H1 (cell line): ENCODE measurements at regions not wholly inside any gene's neighbourhood (a gene's known extent, or its start where the extent isn't known, plus 50 kb on each side); places are given as distances from the start of the nearest gene placed in this dataset.

Source experiments
- CTCF ChIA-PET: fragments of 300-600 bp; sonication (Branson Sonifier 250); formaldehyde crosslinking; loops from one replicate; lab custom pipeline; 2021; ENCODE audit not compliant: partially characterized antibody; lab: Charles Lee
- POLR2A ChIA-PET: fragments of 300-600 bp; sonication (Branson Sonifier 250); formaldehyde crosslinking; loops from one replicate; lab custom pipeline; 2021; ENCODE audit warnings: inconsistent platforms; ENCODE audit not compliant: partially characterized antibody; lab: Charles Lee
- DNase-seq, 2 experiments: peaks; one replicate each; pipeline versions ENCODE4 v3.0.0 to v3.0.0-alpha.2; 2010 to 2022; ENCODE audit warnings: low spot score in 2 of 2, low read depth in 1 of 2, mixed read lengths in 1 of 2
- FAIRE-seq: peaks from 2 replicates; lab custom pipeline; 2011; peaks lifted over from hg19 to GRCh38; lab: Jason Lieb, UNC
- H2AFZ ChIP-seq: 2 replicates; pipeline ENCODE4 v1.8.1; 2012; ENCODE audit warnings: low read length, inconsistent platforms
- H2AK5ac ChIP-seq: 2 replicates; pipeline ENCODE4 v1.6.1; 2013; ENCODE audit warnings: low read depth, low read length
- H2BK120ac ChIP-seq: replicated peaks from 2 replicates; pipeline ENCODE3; 2013; ENCODE audit warnings: low read depth, low read length, inconsistent platforms
- H2BK12ac ChIP-seq: 2 replicates; pipeline ENCODE4 v1.6.1; 2013; ENCODE audit warnings: low read depth, low read length
- H2BK15ac ChIP-seq: 2 replicates; pipeline ENCODE4 v1.6.1; 2013; ENCODE audit warnings: low read length
- H2BK20ac ChIP-seq: 2 replicates; pipeline ENCODE4 v1.6.1; 2013; ENCODE audit warnings: low read length
- H2BK5ac ChIP-seq: 2 replicates; pipeline ENCODE4 v1.6.1; 2013; ENCODE audit warnings: low read depth, low read length
- H3K14ac ChIP-seq: 2 replicates; pipeline ENCODE4 v1.6.1; 2013; ENCODE audit warnings: inconsistent platforms; ENCODE audit not compliant: insufficient read length
- H3K18ac ChIP-seq: 2 replicates; pipeline ENCODE4 v1.6.1; 2013; ENCODE audit warnings: low read length; ENCODE audit errors: extremely low read depth
- H3K23ac ChIP-seq: 2 replicates; pipeline ENCODE4 v1.6.1; 2013; ENCODE audit warnings: inconsistent platforms; ENCODE audit not compliant: insufficient read length
- H3K23me2 ChIP-seq: 2 replicates; pipeline ENCODE4 v1.6.1; 2013; ENCODE audit warnings: low read depth, low read length
- H3K27ac ChIP-seq: 2 replicates; pipeline ENCODE4 v1.6.1; 2011; ENCODE audit warnings: low read depth, low read length, inconsistent platforms
- H3K27me3 ChIP-seq, 4 experiments: replicated peaks in 1 of 4; 1 replicate in 1 of 4; 2 replicates in 3 of 4; pipeline versions ENCODE4 v1.6.1 to v1.8.1; 2011 to 2013; ENCODE audit warnings: low read length in 3 of 4, mild to moderate bottlenecking in 3 of 4, inconsistent platforms in 2 of 4, mixed read lengths in 2 of 4, moderate library complexity in 1 of 4; ENCODE audit not compliant: control insufficient read depth in 3 of 4, insufficient read depth in 3 of 4; ENCODE audit errors: extremely low read depth in 1 of 4
- H3K36me3 ChIP-seq, 4 experiments: 2 replicates each; pipeline versions ENCODE4 v1.6.1 to v1.8.1; 2011 to 2013; ENCODE audit warnings: mild to moderate bottlenecking in 4 of 4, low read length in 3 of 4, moderate library complexity in 2 of 4, control low read depth in 1 of 4, inconsistent platforms in 1 of 4; ENCODE audit not compliant: insufficient read depth in 4 of 4, control insufficient read depth in 2 of 4
- H3K4ac ChIP-seq: replicated peaks from 2 replicates; pipeline ENCODE3; 2013; ENCODE audit warnings: low read length, low read depth, mixed read lengths, inconsistent platforms; ENCODE audit not compliant: insufficient read length
- H3K4me1 ChIP-seq, 4 experiments: replicated peaks in 1 of 4; 1 replicate in 1 of 4; 2 replicates in 3 of 4; pipeline versions ENCODE4 v1.6.1 to v1.8.1; 2011 to 2013; ENCODE audit warnings: low read length in 3 of 4, inconsistent platforms in 2 of 4, mixed read lengths in 1 of 4; ENCODE audit not compliant: insufficient read depth in 4 of 4, control insufficient read depth in 3 of 4
- H3K4me2 ChIP-seq, 2 experiments: 2 replicates each; pipeline versions ENCODE4 v1.6.1 to v1.8.1; 2011 to 2013; ENCODE audit warnings: low read depth in 2 of 2, low read length in 2 of 2, control low read depth in 1 of 2, inconsistent platforms in 1 of 2, mild to moderate bottlenecking in 1 of 2; ENCODE audit not compliant: insufficient read depth in 1 of 2
- H3K4me3 ChIP-seq, 4 experiments: fragments of 200-600, 300-600 bp in 1 of 4; sonication (generic), shearing (Covaris generic), sonication (Bioruptor Twin) in 1 of 4; 2 replicates each; pipeline versions ENCODE4 v1.5.1 to v1.8.1; 2011 to 2016; ENCODE audit warnings: low read length in 4 of 4, low read depth in 3 of 4, control low read depth in 2 of 4, inconsistent platforms in 2 of 4, mild to moderate bottlenecking in 2 of 4, mixed read lengths in 1 of 4, moderate library complexity in 1 of 4; ENCODE audit not compliant: insufficient read depth in 2 of 4; ENCODE audit errors: extremely low read depth in 1 of 4
- H3K56ac ChIP-seq: replicated peaks from 2 replicates; pipeline ENCODE3; 2013; ENCODE audit warnings: low read depth, mild to moderate bottlenecking, mixed read lengths, low read length, inconsistent platforms; ENCODE audit not compliant: insufficient read length
- H3K79me1 ChIP-seq: 2 replicates; pipeline ENCODE4 v1.6.1; 2013; ENCODE audit warnings: low read depth, low read length, control low read depth
- H3K79me2 ChIP-seq, 2 experiments: 2 replicates each; pipeline versions ENCODE4 v1.6.1 to v1.8.1; 2012 to 2013; ENCODE audit warnings: low read length in 2 of 2, mild to moderate bottlenecking in 2 of 2, inconsistent platforms in 1 of 2; ENCODE audit not compliant: insufficient read depth in 2 of 2, control insufficient read depth in 1 of 2
- H3K9ac ChIP-seq, 4 experiments: replicated peaks in 1 of 4; 1 replicate in 1 of 4; 2 replicates in 3 of 4; pipeline versions ENCODE4 v1.6.1 to v1.8.1; 2011 to 2013; ENCODE audit warnings: low read depth in 3 of 4, low read length in 3 of 4, control low read depth in 2 of 4, mild to moderate bottlenecking in 2 of 4, moderate library complexity in 2 of 4, inconsistent platforms in 1 of 4; ENCODE audit errors: extremely low read depth in 1 of 4
- H3K9me3 ChIP-seq, 2 experiments: 2 replicates each; pipeline versions ENCODE4 v1.6.1 to v1.8.1; 2012 to 2013; ENCODE audit warnings: mild to moderate bottlenecking in 2 of 2, moderate library complexity in 2 of 2, control low read depth in 1 of 2, inconsistent platforms in 1 of 2, low read depth in 1 of 2, low read length in 1 of 2, mixed read lengths in 1 of 2; ENCODE audit not compliant: insufficient read depth in 2 of 2
- H4K20me1 ChIP-seq, 2 experiments: replicated peaks in 1 of 2; 2 replicates each; pipeline versions ENCODE3 to v1.8.1; 2011 to 2013; ENCODE audit warnings: inconsistent platforms in 2 of 2, low read length in 2 of 2, mild to moderate bottlenecking in 1 of 2; ENCODE audit not compliant: insufficient read depth in 2 of 2, control insufficient read depth in 1 of 2
- H4K5ac ChIP-seq: 2 replicates; pipeline ENCODE4 v1.6.1; 2013; ENCODE audit warnings: low read length, low read depth, mixed read lengths, inconsistent platforms; ENCODE audit not compliant: insufficient read length
- H4K8ac ChIP-seq: 2 replicates; pipeline ENCODE4 v1.8.0; 2013; ENCODE audit warnings: mild to moderate bottlenecking, moderate library complexity, low read length, inconsistent platforms; ENCODE audit not compliant: insufficient read depth; ENCODE audit errors: extremely low read depth
- H4K91ac ChIP-seq: replicated peaks from 2 replicates; pipeline ENCODE3; 2013; ENCODE audit warnings: low read length, mixed read lengths, inconsistent platforms; ENCODE audit not compliant: insufficient read length
- BACH1 ChIP-seq: IDR thresholded peaks from 2 replicates; pipeline ENCODE4 v1.6.1; 2012; ENCODE audit warnings: low read length, improper control_type of control experiment
- GTF2F1 ChIP-seq: IDR thresholded peaks from 2 replicates; pipeline ENCODE4 v1.6.1; 2012; ENCODE audit warnings: low read depth, low read length, improper control_type of control experiment, borderline replicate concordance
- KDM1A ChIP-seq: fragments of 200-600, 300-600 bp; sonication (generic); IDR thresholded peaks from 2 replicates; pipeline ENCODE4 v1.7.1; 2016; ENCODE audit warnings: mild to moderate bottlenecking, low read length, borderline replicate concordance
- KDM4A ChIP-seq: IDR thresholded peaks from one replicate; pipeline ENCODE4 v1.7.1; 2012; ENCODE audit warnings: low read depth, mild to moderate bottlenecking, moderate library complexity, low read length, inconsistent platforms; ENCODE audit not compliant: severe bottlenecking
- KDM5A ChIP-seq: fragments of 200-600 bp; IDR thresholded peaks from 2 replicates; pipeline ENCODE4 v1.7.1; 2012; ENCODE audit warnings: mild to moderate bottlenecking, low read length, inconsistent platforms, mixed read lengths
- YY1 ChIP-seq: IDR thresholded peaks from 2 replicates; pipeline ENCODE4 v1.6.1; 2011; ENCODE audit warnings: low read depth, mild to moderate bottlenecking, low read length
- ZNF274 ChIP-seq: IDR thresholded peaks from 2 replicates; pipeline ENCODE4 v1.7.0; 2012; ENCODE audit warnings: low read length, borderline replicate concordance; ENCODE audit errors: extremely low read depth
- WGBS, 2 experiments: shearing (Covaris generic) in 1 of 2; methylation state at CpG; one replicate each; pipeline versions ENCODE4 v1.1.6 to v1.1.7; 2013 to 2015; ENCODE audit warnings: low lambda C conversion rate in 2 of 2, mixed read lengths in 2 of 2, inconsistent platforms in 1 of 2, low coverage in 1 of 2, missing lambda C conversion rate in 1 of 2; ENCODE audit not compliant: insufficient replicate concordance in 2 of 2, insufficient coverage in 1 of 2, insufficient read length in 1 of 2; ENCODE audit errors: extremely low coverage in 1 of 2, missing lambda C conversion rate in 1 of 2; 5-methylcytosine and 5-hydroxymethylcytosine counted together

- no peak overlapping the region for H2BK20ac ChIP-seq
- H3K27ac ChIP-seq = no peak overlapping the region
- TF ChIP-seq ZNF274 (no peak), BACH1 (no peak), KDM4A (no peak), YY1 (no peak), GTF2F1 (no peak), KDM1A (no peak), KDM5A (no peak)
- H4K8ac ChIP-seq = no peak overlapping the region
- no peak overlapping the region for H3K4ac ChIP-seq
- no peak overlapping the region for H3K23ac ChIP-seq
- no peak overlapping the region for H3K56ac ChIP-seq
- H3K4me2 ChIP-seq = no peak overlapping the region
- H3K18ac ChIP-seq = no peak overlapping the region
- H3K4me3 ChIP-seq = no peak overlapping the region
- H3K9ac ChIP-seq = no peak overlapping the region
- no peak overlapping the region for H2AFZ ChIP-seq
- CTCF ChIA-PET = interaction anchor here (0.7 to 1.2 kb wide), 2 partner anchors 10 to 41 kb away, joined by 3 to 4 read pairs; no protein-coding TSS in a partner anchor
- DNase-seq (no peak), FAIRE-seq (no peak)
- H3K27me3 ChIP-seq = no peaks in the 10 kb centered on the region
- H3K79me2 ChIP-seq = no peaks in the 10 kb centered on the region
- H3K23me2 ChIP-seq = no peaks in the 10 kb centered on the region
- POLR2A ChIA-PET = interaction anchor here (1.2 kb wide), 1 partner anchor 118 kb away, joined by 3 read pairs; no protein-coding TSS in a partner anchor
- no peaks in the 10 kb centered on the region for H3K36me3 ChIP-seq
- no peaks in the 10 kb centered on the region for H3K79me1 ChIP-seq
- no peak overlapping the region for H2BK15ac ChIP-seq
- H2BK12ac ChIP-seq = no peak overlapping the region
- no peak overlapping the region for H4K5ac ChIP-seq
- no peak overlapping the region for H4K91ac ChIP-seq
- no peaks in the 10 kb centered on the region for H4K20me1 ChIP-seq
- H2AK5ac ChIP-seq = no peak overlapping the region
- H2BK120ac ChIP-seq = no peak overlapping the region
- H2BK5ac ChIP-seq = no peak overlapping the region
- no peak overlapping the region for H3K14ac ChIP-seq
- WGBS, 2 experiments = 94% methylated on average over 1 of the region's 1 CpG; no CpG with 5 or more reads in 1 of the 2 experiments
- H3K9me3 ChIP-seq = no peaks in the 10 kb centered on the region
- peaks cover 0 to 7% (median 2%) of the 10 kb centered on the region in 4 experiments; a peak in 3 of 7 replicates for H3K4me1 ChIP-seq
Measured at GRCh38 chr6:106796781-106797180, 167.4 kb downstream of the QRSL1 start.
